ENCODE measurements at regions not wholly inside any gene's neighbourhood (a gene's known extent, or its start where the extent isn't known, plus 50 kb on each side); places are given as distances from the start of the nearest gene placed in this dataset.

- no peak overlapping the region for H3K4me3 ChIP-seq (replicated peaks; ENCODE audit: low read depth, low read length)
Observed at GRCh38 chr13:104357174-104357573, 1291.0 kb upstream of the SLC10A2 start.

GRCh38 chr13:104355041-104355670, 1288.9 kb upstream of the SLC10A2 start:
- no peak overlapping the region for H3K4me3 ChIP-seq (replicated peaks; ENCODE audit: low read depth, low read length)
- no peak for TF ChIP-seq CTCF (IDR thresholded peaks at IDR 0.05; ENCODE audit: insufficient read depth, low read length, poor library complexity, severe bottlenecking)
- no peak for DNase-seq (ENCODE audit: extremely low read depth, insufficient read length)
- no peaks in the 10 kb centered on the region for H3K27me3 ChIP-seq (replicated peaks; ENCODE audit: control insufficient read depth, insufficient read depth, low read length)
- H3K36me3 ChIP-seq (ENCODE audit: control insufficient read depth, insufficient read depth, low read length), result no peaks in the 10 kb centered on the region

More at GRCh38 chr13:104357174-104357573, 1291.0 kb upstream of the SLC10A2 start:
- no peaks in the 10 kb centered on the region for H3K27me3 ChIP-seq (replicated peaks; ENCODE audit: control insufficient read depth, insufficient read depth, low read length)
- DNase-seq (ENCODE audit: extremely low read depth, insufficient read length), result no peak
- no peak for TF ChIP-seq CTCF (IDR thresholded peaks at IDR 0.05; ENCODE audit: insufficient read depth, low read length, poor library complexity, severe bottlenecking)
- H3K36me3 ChIP-seq (ENCODE audit: control insufficient read depth, insufficient read depth, low read length), result no peaks in the 10 kb centered on the region

- H3K36me3 ChIP-seq (ENCODE audit: control insufficient read depth, insufficient read depth, low read length), result no peaks in the 10 kb centered on the region
- DNase-seq (ENCODE audit: extremely low read depth, insufficient read length), result no peak
- no peak overlapping the region for H3K4me3 ChIP-seq (replicated peaks; ENCODE audit: low read depth, low read length)
- no peaks in the 10 kb centered on the region for H3K27me3 ChIP-seq (replicated peaks; ENCODE audit: control insufficient read depth, insufficient read depth, low read length)
- TF ChIP-seq CTCF (IDR thresholded peaks at IDR 0.05; ENCODE audit: insufficient read depth, low read length, poor library complexity, severe bottlenecking), result no peak
Observed at GRCh38 chr13:104327211-104327610, 1261.0 kb upstream of the SLC10A2 start.

GRCh38 chr13:104326523-104326922, 1260.3 kb upstream of the SLC10A2 start:
- no peak overlapping the region for H3K4me3 ChIP-seq (replicated peaks; ENCODE audit: low read depth, low read length)
- no peaks in the 10 kb centered on the region for H3K36me3 ChIP-seq (ENCODE audit: control insufficient read depth, insufficient read depth, low read length)
- DNase-seq (ENCODE audit: extremely low read depth, insufficient read length), result no peak
- H3K27me3 ChIP-seq (replicated peaks; ENCODE audit: control insufficient read depth, insufficient read depth, low read length), result no peaks in the 10 kb centered on the region
- no peak for TF ChIP-seq CTCF (IDR thresholded peaks at IDR 0.05; ENCODE audit: insufficient read depth, low read length, poor library complexity, severe bottlenecking)

GRCh38 chr13:104321756-104322155, 1255.5 kb upstream of the SLC10A2 start:
- no peak overlapping the region for H3K4me3 ChIP-seq (replicated peaks; ENCODE audit: low read depth, low read length)
- H3K27me3 ChIP-seq (replicated peaks; ENCODE audit: control insufficient read depth, insufficient read depth, low read length), result no peaks in the 10 kb centered on the region
- no peaks in the 10 kb centered on the region for H3K36me3 ChIP-seq (ENCODE audit: control insufficient read depth, insufficient read depth, low read length)
- TF ChIP-seq CTCF (IDR thresholded peaks at IDR 0.05; ENCODE audit: insufficient read depth, low read length, poor library complexity, severe bottlenecking), result no peak
- no peak for DNase-seq (ENCODE audit: extremely low read depth, insufficient read length)

- DNase-seq (ENCODE audit: extremely low read depth, insufficient read length), result no peak
- TF ChIP-seq CTCF (IDR thresholded peaks at IDR 0.05; ENCODE audit: insufficient read depth, low read length, poor library complexity, severe bottlenecking), result no peak
- H3K27me3 ChIP-seq (replicated peaks; ENCODE audit: control insufficient read depth, insufficient read depth, low read length), result no peaks in the 10 kb centered on the region
- no peaks in the 10 kb centered on the region for H3K36me3 ChIP-seq (ENCODE audit: control insufficient read depth, insufficient read depth, low read length)
- no peak overlapping the region for H3K4me3 ChIP-seq (replicated peaks; ENCODE audit: low read depth, low read length)
Observed at GRCh38 chr13:104320446-104320845, 1254.2 kb upstream of the SLC10A2 start.
